GM19397 (cell line): ENCODE measurements at regions not wholly inside any gene's neighbourhood (a gene's known extent, or its start where the extent isn't known, plus 50 kb on each side); places are given as distances from the start of the nearest gene placed in this dataset.
"Not testable (repeated sequence)": the region's sequence is repeated elsewhere in the genome, so short reads cannot be mapped to it uniquely, and the experiment has no call there.

Experiments used
- ATAC-seq: cut with Tn5 transposase; IDR thresholded peaks from one replicate; pipeline ENCODE4 v1.9.1; 2021; ENCODE audit warnings: mild to moderate bottlenecking, moderate library complexity; ENCODE audit not compliant: unreplicated experiment

DNA sequence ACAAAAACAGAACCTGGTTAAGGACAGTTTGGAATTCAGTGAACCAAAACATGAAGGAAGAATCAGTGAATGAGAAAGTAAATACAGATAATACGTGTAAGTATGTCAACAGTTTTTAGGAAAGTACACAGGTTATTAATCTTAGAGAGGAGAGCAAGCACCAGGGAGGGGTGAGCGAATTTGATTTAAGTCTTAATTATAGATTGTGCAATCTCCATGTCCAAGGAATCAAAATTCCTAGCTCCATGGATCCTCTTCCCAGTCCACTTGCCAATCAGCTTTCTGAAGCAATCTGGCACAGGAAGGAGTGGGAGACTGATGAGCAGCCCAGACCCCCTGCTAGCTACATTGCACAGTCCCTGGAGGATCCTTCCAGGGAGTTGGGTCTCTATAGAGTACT, 346.4 kb downstream of the SETD4 start:
- ATAC-seq = no peak

DNA sequence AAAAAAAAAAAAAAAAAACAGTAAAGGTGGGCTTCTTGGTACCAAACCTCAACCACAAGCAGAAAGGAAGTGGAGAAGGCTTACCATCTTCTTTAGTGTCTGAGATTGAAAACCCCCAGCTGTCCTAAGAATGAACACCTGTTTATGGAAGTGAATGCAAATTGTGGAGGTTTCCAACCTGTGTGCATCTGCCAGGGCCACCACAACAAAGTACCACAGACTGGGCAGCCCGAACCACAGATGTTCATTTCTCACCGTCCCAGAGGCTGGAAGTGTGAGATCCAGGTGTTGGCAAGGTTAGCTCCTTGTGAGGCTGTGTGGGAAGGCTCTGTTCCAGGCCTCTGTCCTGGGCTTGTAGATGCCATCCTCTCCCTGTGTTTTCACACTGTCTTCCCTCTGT, 348.7 kb downstream of the SETD4 start:
- ATAC-seq = no peak

- no peak for ATAC-seq
Measured at GRCh38 chr21:35711213-35711612, 349.1 kb downstream of the SETD4 start.

GRCh38 chr21:35709990-35710389, 350.3 kb downstream of the SETD4 start:
- ATAC-seq = not testable (repeated sequence)

DNA sequence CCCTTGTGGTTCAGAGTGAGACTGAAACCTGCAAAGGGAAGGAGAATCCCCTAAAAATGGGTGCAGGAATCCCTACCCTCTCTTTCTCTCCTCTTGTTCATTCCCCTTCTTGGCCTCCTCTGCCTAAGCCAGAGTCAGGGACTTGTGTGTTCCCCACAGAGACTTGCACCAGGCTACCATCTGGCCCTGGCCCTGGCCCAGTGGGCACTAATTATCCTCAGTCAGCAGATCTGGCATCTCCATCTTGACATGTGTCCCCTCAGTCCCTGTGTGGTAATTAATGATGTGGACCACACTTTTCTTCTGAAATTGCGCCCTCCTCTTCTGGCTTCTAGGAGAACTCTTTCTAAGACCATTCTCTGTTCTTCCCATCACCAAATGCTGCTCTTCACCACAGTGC, 354.4 kb downstream of the SETD4 start:
- ATAC-seq = no peak

DNA sequence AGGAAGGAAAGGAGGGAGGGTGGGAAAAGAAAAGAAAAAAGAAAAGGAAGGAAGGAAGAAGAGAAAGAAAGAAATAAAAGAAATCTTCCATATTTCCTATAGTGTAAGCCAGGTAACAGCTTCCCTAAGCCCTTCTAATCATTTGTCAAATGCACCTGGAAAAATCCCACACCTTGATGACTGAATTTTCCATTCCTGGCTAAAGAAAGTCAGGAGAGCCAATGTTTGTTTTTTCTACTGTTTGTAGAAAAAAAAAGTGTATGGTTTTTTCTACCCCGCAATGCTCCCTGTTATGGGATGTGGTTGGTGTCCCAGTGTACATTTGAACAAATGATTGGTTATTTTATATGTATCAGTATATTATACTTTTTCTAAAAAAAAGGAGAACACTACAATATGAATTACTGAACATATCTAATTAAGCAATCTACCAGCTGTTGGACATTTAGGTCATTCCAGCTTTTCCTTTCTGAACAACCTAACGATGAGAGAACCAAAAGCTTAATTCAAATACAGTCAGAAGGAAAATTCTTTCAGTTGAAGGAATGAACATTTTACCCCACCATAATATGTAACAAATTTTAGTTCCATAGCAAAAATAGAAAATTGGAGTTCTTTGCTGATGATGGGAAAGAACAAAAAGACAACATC, 355.0 kb downstream of the SETD4 start:
- no peak for ATAC-seq

DNA sequence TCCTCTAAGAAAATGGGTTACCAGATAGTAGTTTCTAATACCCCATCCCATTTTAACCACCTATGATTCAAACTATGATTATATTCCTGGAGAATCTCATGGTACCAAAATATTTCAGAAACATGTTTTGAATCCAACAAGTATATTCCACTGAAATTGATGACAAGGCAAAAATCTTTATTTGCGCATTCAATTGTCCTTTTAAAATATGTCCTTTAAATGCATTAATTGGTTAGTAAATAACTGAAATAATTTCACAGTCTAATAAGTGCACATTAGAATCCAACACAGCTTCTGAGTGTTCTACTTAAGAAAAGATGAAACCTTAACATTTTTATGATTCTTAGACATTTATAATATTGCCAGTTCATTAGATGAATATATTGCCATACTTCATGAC, 356.6 kb downstream of the SETD4 start:
- no peak for ATAC-seq

- ATAC-seq = no peak
Measured at GRCh38 chr21:35699361-35699760, 361.0 kb downstream of the SETD4 start.

DNA sequence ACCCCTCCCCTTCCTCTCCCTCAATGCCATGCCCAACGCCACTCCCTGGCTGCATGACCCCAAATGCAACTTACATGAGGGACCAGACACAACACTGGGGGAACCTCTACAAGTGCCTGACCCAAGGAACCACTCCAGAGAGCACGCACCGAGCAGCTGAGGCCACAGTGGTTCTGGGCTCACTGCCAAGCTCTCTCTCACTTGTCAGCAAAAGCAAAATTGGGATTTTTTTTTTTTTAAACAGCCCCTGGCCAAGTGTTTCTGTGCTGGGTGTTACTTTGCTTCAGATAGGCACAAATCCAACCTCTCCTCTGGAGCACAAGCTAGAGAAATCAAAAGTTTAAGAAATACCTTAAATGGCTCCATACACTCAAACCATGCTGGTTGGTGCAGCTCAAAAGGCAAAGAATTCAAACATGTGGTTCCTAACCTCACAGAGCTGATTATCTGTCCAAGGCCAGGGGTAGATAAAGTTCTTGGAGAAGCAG, 363.0 kb downstream of the SETD4 start:
- ATAC-seq = no peak

- ATAC-seq = no peak
Measured at GRCh38 chr21:35696644-35697043, 363.7 kb downstream of the SETD4 start.

DNA sequence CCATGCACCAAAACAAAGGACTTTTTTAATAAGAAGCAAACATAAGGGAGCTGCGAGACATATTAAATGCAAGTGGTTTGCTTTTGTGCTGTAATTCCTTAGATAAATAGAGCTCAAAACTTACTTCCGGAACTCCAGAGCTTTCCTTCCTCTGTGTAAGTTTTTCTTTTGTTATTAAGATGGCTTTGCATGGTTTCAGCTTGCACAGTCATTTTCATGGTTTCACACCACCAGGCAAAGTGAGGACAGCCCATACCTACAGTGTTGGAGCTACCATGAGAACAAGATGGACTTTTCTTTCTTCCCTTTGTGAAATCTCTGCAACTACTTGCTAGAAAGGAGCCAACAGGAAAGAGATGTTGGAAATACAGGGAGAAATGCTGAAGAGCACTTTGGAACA, 368.0 kb downstream of the SETD4 start:
- no peak for ATAC-seq

DNA sequence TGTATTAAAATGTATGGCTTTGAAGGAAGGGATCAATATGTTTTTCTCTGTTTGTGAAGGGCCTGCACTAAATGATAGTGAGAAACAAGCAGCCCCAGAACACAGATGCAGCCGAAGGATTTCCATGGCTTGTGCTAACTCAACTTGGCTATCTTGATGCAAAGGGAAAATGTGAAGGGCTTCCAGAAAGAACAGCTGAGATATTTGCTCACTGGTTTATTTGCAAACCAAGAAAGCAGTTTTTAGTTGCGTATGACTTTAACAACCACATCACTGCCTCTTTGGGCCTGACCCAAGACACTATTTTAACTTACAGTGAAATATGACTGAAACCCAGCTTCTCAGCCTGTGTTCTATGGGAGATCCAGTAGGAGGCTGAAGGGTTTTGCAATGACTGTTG, 369.9 kb downstream of the SETD4 start:
- no peak for ATAC-seq

DNA sequence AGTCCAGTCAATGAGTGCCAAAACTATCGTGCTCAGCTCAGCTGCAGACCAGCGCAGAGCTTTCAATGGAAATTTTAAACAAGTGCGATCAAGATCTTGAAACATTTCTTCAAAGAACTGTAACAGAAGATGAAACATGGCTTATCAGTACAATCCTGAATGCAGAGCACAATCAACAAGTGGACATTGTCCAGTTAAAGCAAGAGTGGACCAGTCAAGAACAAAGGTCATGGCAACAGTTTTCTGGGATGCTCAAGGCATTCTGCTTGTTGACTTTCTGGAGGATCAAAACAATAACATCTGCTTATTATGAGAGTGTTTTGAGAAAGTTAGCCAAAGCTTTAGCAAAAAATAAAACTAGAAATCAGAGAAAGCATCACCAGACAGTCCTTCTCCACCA, 374.2 kb downstream of the SETD4 start:
- no peak for ATAC-seq

- no peak for ATAC-seq
Measured at GRCh38 chr21:35683664-35684304, 376.5 kb downstream of the SETD4 start.

GRCh38 chr21:35682904-35683549, 377.3 kb downstream of the SETD4 start:
- no peak for ATAC-seq

DNA sequence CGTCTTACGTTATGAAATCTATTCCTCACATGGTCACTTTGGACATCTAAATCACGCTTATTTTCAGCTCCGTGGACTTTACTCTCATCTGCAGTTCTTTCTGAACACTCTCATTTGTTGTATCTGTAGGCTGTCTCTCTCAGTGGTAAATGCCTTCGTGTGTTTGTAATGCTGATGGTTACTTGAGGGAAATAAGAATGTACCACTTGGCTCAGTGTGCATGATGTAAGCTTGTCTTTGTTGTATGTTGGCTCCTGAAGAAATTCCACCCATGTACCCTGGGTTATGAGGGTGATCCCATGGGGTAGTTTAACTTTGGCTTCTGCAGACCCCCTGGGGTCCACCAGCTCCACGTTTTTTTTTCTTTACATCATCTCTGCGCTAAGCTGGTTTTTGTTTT, 378.4 kb downstream of the SETD4 start:
- no peak for ATAC-seq

GRCh38 chr21:35679076-35679475, 381.2 kb downstream of the SETD4 start:
- ATAC-seq = no peak

DNA sequence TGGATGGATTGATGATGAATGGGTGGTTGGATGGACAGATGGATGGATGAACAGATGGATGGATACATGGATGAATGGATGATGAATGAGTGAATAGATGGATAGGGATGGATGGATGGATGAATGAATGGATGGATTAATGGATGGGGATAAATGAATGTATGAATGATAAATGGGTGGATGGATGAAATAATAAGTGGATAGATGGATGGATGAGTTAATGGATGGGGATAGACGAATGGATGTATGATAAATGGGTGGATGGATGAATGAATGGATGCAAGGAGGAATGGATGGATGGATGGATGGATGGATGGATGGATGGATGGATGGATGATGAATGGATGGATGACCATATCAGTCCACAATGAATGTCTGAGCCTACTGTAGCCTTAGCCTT, 381.9 kb downstream of the SETD4 start:
- ATAC-seq = no peak

DNA sequence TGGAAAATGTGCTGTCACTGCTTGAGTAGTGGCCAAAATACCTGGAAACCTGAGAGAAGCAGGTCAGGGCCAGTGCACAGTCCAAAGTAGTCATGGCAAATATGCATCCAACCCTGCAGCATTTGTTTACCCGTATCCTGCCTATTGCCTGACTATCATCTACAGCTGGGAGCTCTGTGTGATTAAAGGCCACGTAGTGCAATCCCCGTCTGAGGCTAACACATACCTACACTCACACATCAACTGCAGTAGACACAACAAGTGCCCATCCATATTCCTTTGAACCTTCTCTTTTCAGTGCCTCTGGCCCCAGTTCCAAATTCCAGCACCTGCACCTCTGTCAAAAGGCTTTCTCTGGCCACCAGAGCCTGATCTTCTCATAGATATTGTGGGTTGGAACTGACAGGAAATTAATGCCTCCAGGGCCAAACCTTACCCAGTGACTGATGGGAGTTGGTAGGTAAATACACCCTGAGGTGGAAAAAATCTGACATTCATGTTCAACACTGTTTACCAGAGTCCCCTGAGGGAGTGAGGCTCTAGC, 383.0 kb downstream of the SETD4 start:
- ATAC-seq = no peak

DNA sequence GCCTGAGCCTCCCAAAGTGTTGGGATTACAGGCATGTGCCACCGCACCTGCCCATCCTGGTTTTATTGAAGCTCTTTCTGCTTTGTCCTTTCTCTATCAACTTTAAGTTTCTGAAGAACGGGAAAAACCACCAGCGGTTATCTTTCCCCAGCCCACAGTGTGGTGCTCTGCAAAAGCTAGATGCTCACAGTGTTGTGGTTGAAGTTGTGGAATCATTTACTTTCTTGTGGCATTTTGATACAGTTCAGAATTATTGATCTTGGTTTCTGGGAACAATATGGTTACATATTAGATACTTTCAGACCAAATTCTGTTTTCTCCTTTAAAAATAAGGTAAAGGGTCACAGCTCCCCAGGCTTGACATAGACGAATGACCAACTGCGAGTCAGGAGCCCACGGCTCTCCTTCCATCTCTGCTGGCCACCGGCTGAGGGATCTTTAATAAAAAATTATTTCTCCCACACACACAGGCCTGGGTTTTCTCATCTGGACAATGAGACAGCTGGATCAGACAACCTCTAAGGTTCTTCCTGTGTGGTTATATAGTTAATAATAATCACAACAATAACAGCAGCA, 385.3 kb downstream of the SETD4 start:
- ATAC-seq = no peak

- no peak for ATAC-seq
Measured at GRCh38 chr21:35674091-35674671, 386.1 kb downstream of the SETD4 start.
